WTC11 (cell line): ENCODE measurements at regions not wholly inside any gene's neighbourhood (a gene's known extent, or its start where the extent isn't known, plus 50 kb on each side); places are given as distances from the start of the nearest gene placed in this dataset.

Source experiments
- ATAC-seq: fragments of 200-7000 bp; cut with Tn5 transposase; 2 replicates; pipeline ENCODE4 v1.10.0; 2021; ENCODE audit warnings: mild to moderate bottlenecking, moderate library complexity
- CTCF ChIA-PET: fragments of 300-600 bp; sonication (Branson Sonifier 250); formaldehyde crosslinking; loops from one replicate; lab custom pipeline; 2021; ENCODE audit warnings: antibody characterized with exemption; lab: Charles Lee
- POLR2A ChIA-PET: fragments of 350-600 bp; sonication (Branson Sonifier 250); formaldehyde crosslinking; loops from one replicate; lab custom pipeline; 2021; ENCODE audit warnings: antibody characterized with exemption; lab: Charles Lee
- DNase-seq: peaks from one replicate; pipeline ENCODE4 v3.0.0; 2021; ENCODE audit warnings: low spot score
- H3K27ac Mint-ChIP-seq: 2 replicates; pipeline ENCODE4 v1.8.0; 2021; ENCODE audit warnings: mixed read lengths
- H3K27me3 Mint-ChIP-seq: 2 replicates; pipeline ENCODE4 v1.8.0; 2021; ENCODE audit warnings: low read depth, mild to moderate bottlenecking, moderate library complexity, mixed read lengths
- H3K36me3 Mint-ChIP-seq: 2 replicates; pipeline ENCODE4 v1.8.0; 2021; ENCODE audit warnings: mixed read lengths
- H3K4me1 Mint-ChIP-seq: 2 replicates; pipeline ENCODE4 v1.8.0; 2022; ENCODE audit warnings: mixed read lengths
- H3K4me3 Mint-ChIP-seq: 2 replicates; pipeline ENCODE4 v1.8.0; 2021; ENCODE audit warnings: mild to moderate bottlenecking, moderate library complexity, mixed read lengths
- H3K9me3 Mint-ChIP-seq: 2 replicates; pipeline ENCODE4 v1.8.0; 2021; ENCODE audit warnings: mixed read lengths
- E2F1 ChIP-seq: sonication (generic); formaldehyde crosslinking; IDR thresholded peaks from 2 replicates; pipeline ENCODE4 v1.8.0; 2022; ENCODE audit warnings: mild to moderate bottlenecking, missing genetic modification reagents
- E2F5 ChIP-seq: sonication (generic); formaldehyde crosslinking; IDR thresholded peaks from 2 replicates; pipeline ENCODE4 v1.8.1; 2022; ENCODE audit warnings: mild to moderate bottlenecking, moderate library complexity, missing genetic modification reagents
- EMX1 ChIP-seq: fragments of 250-450 bp; sonication (Bioruptor Pico); IDR thresholded peaks from 2 replicates; pipeline ENCODE4 v1.8.0; 2021; ENCODE audit warnings: mild to moderate bottlenecking
- ESRRA ChIP-seq: sonication (generic); formaldehyde crosslinking; IDR thresholded peaks from 2 replicates; pipeline ENCODE4 v1.8.1; 2022; ENCODE audit warnings: mild to moderate bottlenecking, missing genetic modification reagents, borderline replicate concordance
- FOXK1 ChIP-seq: sonication (generic); formaldehyde crosslinking; IDR thresholded peaks from 2 replicates; pipeline ENCODE4 v1.8.0; 2022; ENCODE audit warnings: mild to moderate bottlenecking, moderate library complexity, missing genetic modification reagents
- GRHL2 ChIP-seq: fragments of 250-450 bp; sonication (Bioruptor Pico); IDR thresholded peaks from 2 replicates; pipeline ENCODE4 v1.8.0; 2022; ENCODE audit warnings: mild to moderate bottlenecking, moderate library complexity; ENCODE audit not compliant: insufficient replicate concordance, severe bottlenecking
- HMGA2 ChIP-seq: fragments of 250-450 bp; sonication (Bioruptor Pico); IDR thresholded peaks from 2 replicates; pipeline ENCODE4 v1.4.0; 2021; ENCODE audit warnings: mild to moderate bottlenecking, moderate library complexity
- HMGXB4 ChIP-seq: sonication (generic); formaldehyde crosslinking; IDR thresholded peaks from 2 replicates; pipeline ENCODE4 v1.8.1; 2023; ENCODE audit warnings: mild to moderate bottlenecking, moderate library complexity, missing genetic modification reagents
- JUN ChIP-seq: sonication (generic); formaldehyde crosslinking; IDR thresholded peaks from 2 replicates; pipeline ENCODE4 v1.8.0; 2023; ENCODE audit warnings: mild to moderate bottlenecking, missing genetic modification reagents
- KAT7 ChIP-seq: sonication (generic); formaldehyde crosslinking; IDR thresholded peaks from 2 replicates; pipeline ENCODE4 v1.8.1; 2023; ENCODE audit warnings: missing genetic modification reagents, mild to moderate bottlenecking, borderline replicate concordance
- MXD4 ChIP-seq: fragments of 250-450 bp; sonication (Bioruptor Pico); IDR thresholded peaks from 2 replicates; pipeline ENCODE4 v1.8.0; 2021; ENCODE audit warnings: mild to moderate bottlenecking, moderate library complexity, borderline replicate concordance
- NFYB ChIP-seq: sonication (generic); formaldehyde crosslinking; conservative IDR thresholded peaks from 2 replicates; pipeline ENCODE4 v1.8.0; 2022; ENCODE audit warnings: low read depth, missing genetic modification reagents
- NR1H2 ChIP-seq: sonication (generic); formaldehyde crosslinking; IDR thresholded peaks from 2 replicates; pipeline ENCODE4 v1.9.0; 2021; ENCODE audit warnings: mild to moderate bottlenecking, moderate library complexity, missing genetic modification reagents
- NR3C1 ChIP-seq: sonication (generic); formaldehyde crosslinking; conservative IDR thresholded peaks from 2 replicates; pipeline ENCODE4 v1.8.1; 2023; ENCODE audit warnings: low read depth, mild to moderate bottlenecking, missing genetic modification reagents
- PRDM15 ChIP-seq: sonication (generic); formaldehyde crosslinking; IDR thresholded peaks from 2 replicates; pipeline ENCODE4 v1.8.0; 2022; ENCODE audit warnings: missing genetic modification reagents
- SP1 ChIP-seq: sonication (generic); formaldehyde crosslinking; conservative IDR thresholded peaks from 2 replicates; pipeline ENCODE4 v1.8.1; 2022; ENCODE audit warnings: missing genetic modification reagents
- USF1 ChIP-seq: sonication (generic); formaldehyde crosslinking; IDR thresholded peaks from 2 replicates; pipeline ENCODE4 v1.8.0; 2022; ENCODE audit warnings: mild to moderate bottlenecking, missing genetic modification reagents
- USF2 ChIP-seq: sonication (generic); formaldehyde crosslinking; IDR thresholded peaks from 2 replicates; pipeline ENCODE4 v1.8.1; 2023; ENCODE audit warnings: mild to moderate bottlenecking, missing genetic modification reagents, moderate library complexity
- ZNF425 ChIP-seq: fragments of 250-450 bp; sonication (Bioruptor Pico); conservative IDR thresholded peaks from 2 replicates; pipeline ENCODE4 v1.9.0; 2021; ENCODE audit warnings: mild to moderate bottlenecking

- Mint-ChIP-seq H3K36me3 (no peaks in the 10 kb centered on the region), H3K4me1 (no peaks in the 10 kb centered on the region), H3K4me3 (no peak overlapping the region), H3K9me3 (peaks cover 23% of the 10 kb centered on the region), H3K27me3 (no peaks in the 10 kb centered on the region)
- DNase-seq: no peak
- ChIA-PET POLR2A (no interaction called here), CTCF (interaction anchor here (0.6 to 1.4 kb wide), 2 partner anchors 8 to 73 kb away, joined by 4 read pairs; no protein-coding TSS in a partner anchor)
- no peak for TF ChIP-seq ZNF425 (CRISPR knock-in tag)
- no peak for TF ChIP-seq E2F5 (CRISPR knock-in tag)
- no peak for TF ChIP-seq HMGA2
- TF ChIP-seq NR3C1 (CRISPR knock-in tag): no peak
- TF ChIP-seq E2F1: no peak
- TF ChIP-seq GRHL2: no peak
- no peak for TF ChIP-seq KAT7 (CRISPR knock-in tag)
- TF ChIP-seq JUN (CRISPR knock-in tag): no peak
- no peak for TF ChIP-seq MXD4 (CRISPR knock-in tag)
- TF ChIP-seq PRDM15 (CRISPR knock-in tag): no peak
- TF ChIP-seq NFYB (CRISPR knock-in tag): no peak
- TF ChIP-seq, all 79 proteins: peak for 0
- no peak for ATAC-seq
- no peak overlapping the region for H3K27ac Mint-ChIP-seq
These were observed 98.8 kb downstream of the IRX5 start for GRCh38 chr16:55029509-55029908.

- ATAC-seq (no peak), DNase-seq (no peak)
- Mint-ChIP-seq H3K27ac (no peak overlapping the region), H3K4me3 (no peak overlapping the region), H3K4me1 (no peaks in the 10 kb centered on the region), H3K36me3 (no peaks in the 10 kb centered on the region), H3K9me3 (peaks cover 23% of the 10 kb centered on the region), H3K27me3 (no peaks in the 10 kb centered on the region; the same call in 1 of the 2 replicates)
- CTCF ChIA-PET: interaction anchor here (1.0 to 1.4 kb wide), 2 partner anchors 9 to 227 kb away, joined by 4 read pairs; no protein-coding TSS in a partner anchor
- POLR2A ChIA-PET: no interaction called here
- TF ChIP-seq NR1H2 (CRISPR knock-in tag): no peak
- TF ChIP-seq ESRRA (CRISPR knock-in tag): no peak
- TF ChIP-seq SP1 (CRISPR knock-in tag): no peak
- TF ChIP-seq GRHL2: no peak
- TF ChIP-seq HMGXB4 (CRISPR knock-in tag): no peak
- no peak for TF ChIP-seq USF2 (CRISPR knock-in tag)
- no peak for TF ChIP-seq EMX1 (CRISPR knock-in tag)
- no peak for TF ChIP-seq ZNF425 (CRISPR knock-in tag)
- no peak for TF ChIP-seq USF1
- TF ChIP-seq FOXK1 (CRISPR knock-in tag): no peak
These were observed 100.3 kb downstream of the IRX5 start for GRCh38 chr16:55030944-55031343.
